DMS53 treated with DMSO at 0.1 percent for 48 hours (cell line): ENCODE measurements at regions not wholly inside any gene's neighbourhood (a gene's known extent, or its start where the extent isn't known, plus 50 kb on each side); places are given as distances from the start of the nearest gene placed in this dataset.

Experiments used
- DNase-seq: peaks from one replicate; lab custom pipeline; 2025; ENCODE audit not compliant: unreplicated experiment; lab: John Stamatoyannopoulos, UW

DNA sequence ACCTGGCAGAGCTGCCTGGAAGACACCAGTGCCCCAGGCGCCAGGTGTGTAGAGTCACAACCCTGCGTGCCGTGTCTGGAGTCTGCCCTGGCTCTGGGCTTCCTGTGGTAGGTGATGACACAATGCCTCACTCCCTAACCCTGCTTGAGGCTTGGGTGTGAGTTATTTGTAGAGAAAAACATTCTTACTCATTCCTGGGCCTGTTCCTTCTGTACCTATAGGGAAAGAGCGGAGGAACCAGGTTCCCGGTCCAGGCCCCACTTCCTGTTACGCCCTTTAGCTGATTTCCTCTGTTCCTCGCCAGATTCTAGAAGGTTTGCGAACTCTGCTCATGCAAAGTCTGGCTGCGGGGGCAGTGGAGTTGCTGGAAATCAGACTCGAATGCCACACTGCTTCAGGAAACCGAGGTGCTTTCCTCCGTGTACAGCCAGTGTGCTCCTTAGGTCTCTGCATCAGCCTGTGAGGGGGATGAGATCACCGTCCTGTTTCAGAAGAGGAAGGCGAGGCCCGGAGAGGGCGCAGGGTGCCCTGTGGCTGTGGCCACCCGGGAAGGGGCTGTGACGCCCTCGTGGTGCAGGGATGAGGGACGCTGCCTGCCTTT is 67.1 kb upstream of the DUSP22 start:
- no peak for DNase-seq

DNA sequence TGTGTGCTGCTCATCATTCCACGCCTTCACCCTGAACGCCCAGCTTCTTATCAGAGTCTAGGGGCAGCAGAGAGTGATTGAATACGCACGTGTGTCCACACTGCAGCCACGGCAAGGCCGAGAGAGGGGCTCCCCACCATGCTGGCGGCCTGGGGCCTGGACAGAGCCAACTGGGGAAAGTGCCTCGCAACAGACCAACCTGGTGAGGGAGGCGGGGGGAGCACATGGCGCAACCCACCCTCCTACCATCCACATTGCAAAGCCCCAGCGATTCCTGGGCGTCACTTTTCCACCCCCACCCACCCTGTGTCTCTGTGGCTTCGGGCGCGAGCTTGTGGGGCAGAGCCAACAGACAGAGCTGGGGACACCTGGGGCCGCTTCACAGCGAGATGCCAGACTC is 66.4 kb upstream of the DUSP22 start:
- DNase-seq = no peak

DNA sequence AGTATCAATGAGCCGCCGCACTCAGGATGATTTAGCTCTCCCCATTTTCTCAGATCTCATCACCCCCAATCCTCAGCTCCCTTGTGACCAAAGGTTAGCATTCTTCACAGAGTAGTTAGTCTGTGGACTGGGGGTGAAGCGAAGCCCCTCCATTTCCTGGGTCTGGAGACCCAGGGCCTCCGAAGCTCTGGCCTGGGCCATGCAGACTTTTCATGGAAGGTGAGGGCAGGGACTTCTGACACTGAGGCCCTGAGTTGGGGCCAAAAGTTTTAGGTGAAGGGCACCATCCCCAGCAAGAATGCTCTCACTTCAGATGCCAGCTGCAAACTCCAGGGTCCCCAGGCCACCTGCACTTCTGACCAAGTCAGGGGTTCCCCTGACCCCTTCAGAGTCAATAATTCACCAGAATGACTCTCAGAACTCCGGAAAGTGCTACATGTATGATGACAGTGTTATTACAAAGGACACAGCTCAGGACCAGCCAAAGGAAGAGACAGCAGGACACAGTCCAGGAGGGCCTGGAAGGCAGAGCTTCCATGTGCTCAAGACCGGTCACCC is 65.7 kb upstream of the DUSP22 start:
- no peak for DNase-seq

DNA sequence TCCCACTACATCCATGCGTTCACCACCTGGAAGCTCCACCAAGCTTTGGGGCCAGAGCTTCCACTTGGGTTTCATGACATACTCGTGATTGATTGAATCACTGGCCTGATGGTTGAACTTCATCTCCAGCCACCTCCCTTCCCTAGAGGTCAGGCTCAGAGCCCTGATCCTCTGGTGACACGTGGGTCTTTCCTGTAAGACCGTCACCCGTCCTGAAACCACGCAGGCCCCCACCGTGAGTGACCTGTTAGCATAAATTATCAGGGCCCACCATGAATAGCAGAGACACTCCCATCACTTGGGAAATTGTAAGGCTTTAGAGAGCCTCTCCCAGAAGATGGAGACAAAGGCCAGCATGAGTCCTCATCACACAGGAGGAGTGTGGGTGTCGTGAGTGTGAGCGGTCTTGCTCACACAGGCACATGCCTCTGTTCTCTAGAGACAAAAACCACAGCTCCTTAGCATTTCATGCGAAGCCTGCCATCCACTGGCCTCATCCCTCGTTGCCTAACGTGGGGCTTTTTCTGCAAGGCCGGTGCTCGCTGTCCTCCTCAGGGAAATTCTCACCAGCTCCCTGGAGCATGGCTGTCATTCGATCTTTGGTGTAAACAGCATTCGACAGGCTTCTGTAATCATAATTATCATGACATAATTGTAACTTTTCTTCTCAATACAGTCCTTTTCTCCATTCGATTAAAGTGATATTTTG is 65.1 kb upstream of the DUSP22 start:
- DNase-seq = no peak

DNA sequence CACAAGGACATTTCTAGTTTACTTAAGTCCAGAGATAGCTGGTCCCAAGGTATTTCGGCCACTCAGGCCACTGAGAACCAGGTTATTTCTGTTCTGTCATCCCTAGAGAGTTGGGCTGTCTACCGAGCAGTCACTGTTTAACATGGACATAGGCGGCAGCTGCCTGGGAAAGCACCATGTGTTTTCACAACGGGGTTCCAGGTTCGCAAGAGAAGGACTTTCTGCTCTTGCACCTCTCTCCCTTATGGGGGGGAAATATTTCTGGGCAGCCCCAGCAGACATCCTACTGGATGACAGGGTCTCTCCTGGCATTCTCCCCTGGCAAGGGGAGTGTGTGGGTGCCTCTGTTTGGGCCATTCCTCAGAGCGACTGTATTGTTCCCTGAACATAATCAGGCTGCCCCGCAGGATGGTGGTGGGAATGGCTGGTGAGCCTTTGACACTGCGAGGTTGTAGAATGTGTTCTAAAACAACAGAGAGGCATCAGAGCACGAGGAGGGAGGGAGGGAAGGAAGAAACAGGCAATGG is 64.4 kb upstream of the DUSP22 start:
- DNase-seq = no peak

DNA sequence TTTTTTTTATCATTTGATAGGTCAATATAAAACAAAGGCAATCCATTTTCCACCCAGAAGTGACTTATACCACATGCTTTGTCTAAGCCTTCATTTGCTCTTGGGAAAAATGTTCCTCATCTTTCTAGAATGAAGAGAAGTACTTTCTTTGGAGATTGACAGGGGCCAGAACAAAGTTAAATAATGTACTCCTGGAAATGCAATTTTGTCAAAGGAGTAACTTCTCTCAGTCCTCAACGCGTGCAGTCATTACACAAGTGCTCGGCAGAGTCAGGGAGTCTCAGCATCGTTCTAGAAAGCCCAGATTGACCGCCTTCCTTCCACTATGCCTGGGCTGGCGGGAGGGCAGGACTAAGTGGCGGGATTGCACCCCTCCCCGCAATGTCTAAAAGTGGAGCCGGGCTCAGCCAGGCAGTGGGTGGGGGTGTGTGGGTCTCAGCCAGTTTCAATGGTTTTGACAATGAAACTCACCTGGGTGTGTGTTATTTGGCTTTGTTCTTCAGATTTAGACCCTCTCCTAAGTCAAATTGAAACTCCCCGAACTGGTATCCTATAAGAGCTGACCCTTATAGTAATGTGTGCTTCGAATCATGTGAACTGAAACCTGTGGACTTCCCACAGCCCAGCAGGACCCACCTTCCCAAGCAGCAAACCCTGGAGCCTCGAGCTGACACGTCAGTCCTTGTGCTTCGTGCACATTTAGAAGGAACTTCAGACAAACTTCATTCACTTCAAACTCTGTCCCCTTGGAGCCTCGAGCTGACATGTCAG is 63.2 kb upstream of the DUSP22 start:
- DNase-seq = no peak

DNA sequence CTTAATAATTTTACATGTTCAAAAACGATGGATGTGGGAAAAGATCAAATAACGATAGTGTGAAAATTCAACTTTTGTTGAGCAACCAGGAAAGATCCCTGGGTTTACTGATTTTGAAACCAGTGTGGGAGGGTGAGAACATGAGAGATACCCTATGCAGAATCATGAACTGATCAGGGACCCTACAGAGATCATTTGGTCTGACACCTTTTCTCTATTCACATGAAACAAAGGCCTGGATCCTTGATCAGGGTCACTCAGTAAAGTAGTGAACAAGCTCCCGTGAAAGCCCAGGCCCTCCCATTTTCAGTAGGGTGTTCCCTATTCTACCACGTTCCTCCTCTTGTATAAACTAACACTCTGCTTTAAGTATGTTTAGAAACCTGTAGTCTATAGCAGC is 60.5 kb upstream of the DUSP22 start:
- DNase-seq = no peak

DNA sequence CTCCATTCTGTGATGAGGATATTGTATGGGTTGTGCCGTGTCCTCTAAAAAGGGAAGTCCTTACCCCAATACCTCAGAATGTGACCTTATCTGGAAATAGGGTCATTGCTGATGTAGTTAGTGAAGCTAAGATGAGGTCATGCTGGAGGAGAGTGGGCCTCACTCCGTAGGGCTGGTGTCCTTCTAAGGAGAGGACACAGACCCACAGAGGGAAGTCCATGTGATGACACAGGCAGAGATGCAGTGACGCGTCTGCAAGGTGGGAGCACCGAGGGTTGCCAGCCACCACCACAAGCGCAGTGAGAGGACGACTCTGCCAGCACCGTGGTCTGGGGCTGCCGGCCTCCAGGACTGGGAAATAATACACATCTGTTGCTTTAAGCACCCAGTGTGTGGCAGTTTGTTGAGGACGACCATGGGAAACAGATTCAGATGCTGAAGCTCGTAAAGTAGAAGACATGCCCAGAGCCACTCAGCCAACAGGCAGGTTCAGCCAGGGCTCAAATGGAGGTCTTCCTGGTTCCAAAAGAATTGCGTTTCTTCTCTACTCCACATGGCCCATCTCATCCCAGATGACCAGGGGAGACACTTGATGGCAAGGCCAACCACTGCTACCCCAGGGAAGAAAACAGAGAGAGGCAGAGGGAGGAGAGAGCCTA is 59.2 kb upstream of the DUSP22 start:
- DNase-seq = no peak

DNA sequence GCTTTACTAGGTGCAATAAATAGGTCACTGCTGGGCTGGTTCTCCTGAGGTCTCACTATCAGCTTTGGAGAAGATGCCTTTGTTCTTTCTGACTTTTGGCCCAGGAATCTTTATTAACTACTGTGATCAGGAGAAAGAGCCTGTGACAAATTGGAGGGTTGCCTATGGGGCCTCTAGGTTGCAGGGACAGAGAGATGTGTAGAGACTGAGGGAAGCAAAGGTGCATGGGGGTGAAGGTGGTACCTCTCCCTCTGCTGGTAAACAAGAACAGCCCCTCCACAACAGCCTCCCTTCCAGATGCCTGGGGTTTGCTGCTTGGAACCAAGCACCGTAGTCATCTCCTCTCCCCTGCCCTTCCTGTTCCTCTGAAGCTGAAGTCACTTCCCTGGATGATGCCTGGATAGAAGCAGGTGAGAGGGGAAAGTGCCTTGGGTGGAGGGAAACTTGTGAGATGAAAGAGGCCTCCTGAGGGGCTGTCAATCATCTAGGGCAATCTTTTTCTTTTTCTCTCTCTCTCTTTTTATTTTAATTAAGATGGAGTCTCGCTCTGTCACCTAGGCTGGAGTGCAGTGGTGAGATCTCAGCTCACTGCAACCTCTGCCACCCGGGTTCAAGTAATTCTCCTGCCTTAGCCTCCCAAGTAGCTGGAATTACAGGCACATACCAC is 57.4 kb upstream of the DUSP22 start:
- DNase-seq = no peak

DNA sequence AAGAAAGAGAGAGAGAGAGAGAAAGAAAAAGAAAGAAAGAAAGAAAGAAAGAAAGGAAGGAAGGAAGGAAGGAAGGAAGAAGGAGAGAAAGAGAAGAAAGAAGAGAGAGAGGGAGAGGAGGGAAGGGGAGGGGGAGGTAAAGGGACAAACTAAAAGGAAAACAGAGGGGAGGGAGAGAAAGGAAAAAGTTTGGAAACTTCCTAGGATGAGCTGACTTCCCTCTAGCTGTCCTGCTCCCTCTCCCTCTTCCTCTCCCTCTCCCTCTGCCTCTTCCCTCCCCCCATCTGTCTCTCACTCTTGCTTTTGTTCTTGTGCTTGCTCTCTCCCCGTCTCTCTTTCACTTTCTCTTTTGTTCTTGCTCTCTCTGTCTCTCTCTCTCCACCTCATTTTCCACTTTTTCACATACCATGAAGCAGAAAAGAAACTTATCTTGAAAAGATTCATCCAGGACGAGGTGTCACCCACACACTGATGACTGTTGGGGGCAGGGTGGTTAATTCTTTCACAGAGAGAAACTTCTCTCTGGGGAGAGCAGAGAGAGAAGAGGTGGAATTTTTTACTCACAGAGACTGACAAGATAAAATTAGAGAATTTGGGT is 56.4 kb upstream of the DUSP22 start:
- no peak for DNase-seq

DNA sequence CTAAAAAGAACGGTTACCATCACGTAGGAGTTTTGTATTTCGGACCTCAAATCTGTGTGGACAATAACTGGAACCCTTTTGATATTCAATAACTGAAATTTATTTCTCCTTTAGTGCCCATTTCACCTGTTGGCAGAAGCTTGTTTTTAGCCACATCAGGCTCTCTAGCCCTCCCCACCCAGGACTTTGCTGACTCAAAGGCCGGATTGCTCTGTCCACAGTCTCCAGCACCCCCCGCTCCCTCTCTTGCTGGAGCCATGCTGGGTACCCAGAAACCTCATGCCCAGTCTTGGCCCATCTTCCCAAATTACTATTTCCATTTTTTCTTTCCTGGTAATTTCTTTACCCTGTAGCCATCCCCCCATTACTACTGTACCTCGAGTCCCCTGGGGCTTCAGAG is 55.8 kb upstream of the DUSP22 start:
- DNase-seq = no peak

DNA sequence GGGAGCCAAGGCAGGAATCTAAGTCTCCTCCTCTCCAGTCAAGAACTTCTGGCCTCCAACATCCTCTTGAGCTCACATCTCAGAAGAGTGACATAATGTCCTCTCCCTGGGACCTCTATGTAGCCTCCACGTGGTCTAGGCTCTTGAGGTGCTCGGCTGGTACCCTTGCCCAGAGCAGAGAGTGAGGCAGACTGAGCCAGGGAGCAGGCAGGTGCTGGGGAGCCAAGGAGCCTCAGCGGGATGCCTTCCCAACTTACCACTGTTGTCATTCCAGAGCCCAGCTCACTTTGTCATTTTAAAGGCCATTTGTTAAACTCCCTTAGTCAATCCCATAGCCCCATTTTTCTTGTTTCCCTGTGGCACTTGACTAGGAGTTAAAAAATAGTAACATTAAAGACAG is 52.1 kb upstream of the DUSP22 start:
- no peak for DNase-seq

DNA sequence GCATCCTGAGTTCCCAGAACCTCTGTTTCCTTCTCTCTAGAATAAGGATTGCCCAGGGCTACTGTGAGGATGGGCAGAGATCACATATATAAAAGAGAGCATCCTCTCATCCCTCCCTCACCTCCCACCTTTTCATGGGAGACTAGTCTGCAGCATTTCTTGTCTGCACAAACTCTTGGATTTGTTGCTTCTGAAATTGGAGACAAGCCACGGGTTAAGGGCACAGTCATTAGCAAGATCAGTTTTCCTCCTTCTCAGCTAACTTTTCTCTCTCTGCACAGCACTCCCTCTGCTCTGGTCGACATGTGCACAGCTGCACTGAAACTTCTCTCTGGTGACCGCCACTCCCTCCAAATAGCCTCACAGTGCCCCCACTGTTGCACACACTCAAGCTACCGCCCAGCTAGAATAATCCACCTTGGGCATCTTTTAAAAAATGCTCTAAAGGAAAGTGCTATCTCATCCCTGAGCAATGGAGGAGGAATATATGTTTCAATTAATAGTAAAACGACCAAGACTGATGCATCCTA is 50.9 kb upstream of the DUSP22 start:
- DNase-seq = no peak
